ENCODE measurements at regions not wholly inside any gene's neighbourhood (a gene's known extent, or its start where the extent isn't known, plus 50 kb on each side); places are given as distances from the start of the nearest gene placed in this dataset.

- TF ChIP-seq, protein P1, sequence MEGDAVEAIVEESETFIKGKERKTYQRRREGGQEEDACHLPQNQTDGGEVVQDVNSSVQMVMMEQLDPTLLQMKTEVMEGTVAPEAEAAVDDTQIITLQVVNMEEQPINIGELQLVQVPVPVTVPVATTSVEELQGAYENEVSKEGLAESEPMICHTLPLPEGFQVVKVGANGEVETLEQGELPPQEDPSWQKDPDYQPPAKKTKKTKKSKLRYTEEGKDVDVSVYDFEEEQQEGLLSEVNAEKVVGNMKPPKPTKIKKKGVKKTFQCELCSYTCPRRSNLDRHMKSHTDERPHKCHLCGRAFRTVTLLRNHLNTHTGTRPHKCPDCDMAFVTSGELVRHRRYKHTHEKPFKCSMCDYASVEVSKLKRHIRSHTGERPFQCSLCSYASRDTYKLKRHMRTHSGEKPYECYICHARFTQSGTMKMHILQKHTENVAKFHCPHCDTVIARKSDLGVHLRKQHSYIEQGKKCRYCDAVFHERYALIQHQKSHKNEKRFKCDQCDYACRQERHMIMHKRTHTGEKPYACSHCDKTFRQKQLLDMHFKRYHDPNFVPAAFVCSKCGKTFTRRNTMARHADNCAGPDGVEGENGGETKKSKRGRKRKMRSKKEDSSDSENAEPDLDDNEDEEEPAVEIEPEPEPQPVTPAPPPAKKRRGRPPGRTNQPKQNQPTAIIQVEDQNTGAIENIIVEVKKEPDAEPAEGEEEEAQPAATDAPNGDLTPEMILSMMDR (IDR thresholded peaks at IDR 0.05): no peak
- ATAC-seq (no peak), DNase-seq (no peak)
- H3K4me3 Mint-ChIP-seq: no peak overlapping the region
- 13% methylated on average over 85 of the region's 85 CpGs for WGBS (ENCODE audit: insufficient coverage)
- peaks cover 13% of the 10 kb centered on the region for H3K27me3 ChIP-seq (ENCODE audit: control insufficient read depth, insufficient read depth, low read length)
- H3K27ac Mint-ChIP-seq: no peak overlapping the region
- H3K9me3 Mint-ChIP-seq: no peaks in the 10 kb centered on the region
- H3K27me3 Mint-ChIP-seq (ENCODE audit: low read depth in 2 of 2): peaks cover 51 to 69% of the 10 kb centered on the region in 2 donors
- no peaks in the 10 kb centered on the region for H3K36me3 ChIP-seq (ENCODE audit: control insufficient read depth, insufficient read depth, low read length)
- H3K9me3 ChIP-seq (ENCODE audit: control insufficient read depth, insufficient read depth, low read length): no peaks in the 10 kb centered on the region
- no peak overlapping the region for H3K4me3 ChIP-seq (ENCODE audit: low read length)
- no peak overlapping the region for H3K27ac ChIP-seq (ENCODE audit: low read length)
- H3K4me1 Mint-ChIP-seq: peaks cover 4 to 7% of the 10 kb centered on the region in 2 donors
- no peaks in the 10 kb centered on the region for H3K4me1 ChIP-seq (ENCODE audit: control insufficient read depth, insufficient read depth, low read length)
- H3K36me3 Mint-ChIP-seq: peaks cover 7% of the 10 kb centered on the region
- intact Hi-C loops (cut with micrococcal nuclease): no loop called here
These were observed 103.9 kb upstream of the DIO3 start for GRCh38 chr14:101457301-101457935.

DNA sequence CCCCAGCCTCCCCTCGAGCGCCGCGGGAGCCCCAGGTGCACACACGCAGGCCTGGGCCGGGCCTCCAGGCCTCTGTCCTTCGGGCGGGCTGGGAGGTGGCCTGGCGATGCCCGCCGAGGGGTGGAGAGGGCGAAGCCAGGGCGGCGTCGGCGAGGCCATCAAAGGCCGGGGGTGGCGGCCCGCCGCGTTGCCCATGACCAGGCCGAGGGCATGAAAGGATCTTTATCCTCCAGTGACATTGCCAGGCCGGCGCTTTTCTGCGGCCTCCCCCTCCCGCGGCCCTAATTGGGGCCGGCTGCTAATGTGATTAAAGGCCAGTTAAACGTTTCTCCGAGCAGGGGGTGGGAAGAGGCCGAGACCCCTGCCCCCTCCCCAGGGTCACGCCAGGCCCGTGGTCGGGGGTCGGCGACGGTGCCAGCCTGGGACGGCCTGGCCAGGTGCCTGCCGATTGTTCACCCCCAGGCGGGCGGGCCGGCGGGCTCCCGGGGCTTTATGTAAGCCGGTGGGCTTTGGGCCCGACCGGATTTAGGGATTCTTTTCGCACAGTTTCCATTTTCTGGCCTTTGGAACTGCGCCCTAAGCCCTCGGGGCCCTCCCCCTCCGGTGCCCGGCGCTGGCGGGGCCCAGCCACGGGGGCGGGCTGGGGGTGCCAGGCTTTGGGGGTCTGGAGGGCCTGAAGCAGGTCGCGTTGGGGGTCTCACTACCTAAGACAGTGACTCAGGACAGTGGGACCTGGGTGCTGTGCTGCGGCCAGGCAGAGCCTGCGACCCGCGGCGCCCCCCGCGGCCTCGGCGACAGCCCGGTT, 103.2 kb upstream of the DIO3 start:
- no peak for ATAC-seq
- DNase-seq: no peak
- no peaks in the 10 kb centered on the region for H3K36me3 ChIP-seq (ENCODE audit: control insufficient read depth, insufficient read depth, low read length)
- H3K4me3 Mint-ChIP-seq: no peak overlapping the region
- peaks cover 7% of the 10 kb centered on the region for H3K36me3 Mint-ChIP-seq
- no peaks in the 10 kb centered on the region for H3K9me3 Mint-ChIP-seq
- H3K9me3 ChIP-seq (ENCODE audit: control insufficient read depth, insufficient read depth, low read length): no peaks in the 10 kb centered on the region
- H3K4me1 ChIP-seq (ENCODE audit: control insufficient read depth, insufficient read depth, low read length): no peaks in the 10 kb centered on the region
- H3K27ac Mint-ChIP-seq: no peak overlapping the region
- H3K27me3 Mint-ChIP-seq (ENCODE audit: low read depth in 2 of 2): peaks cover 46 to 61% of the 10 kb centered on the region in 2 donors
- TF ChIP-seq, protein P1 (IDR thresholded peaks at IDR 0.05): no peak
- H3K4me3 ChIP-seq (ENCODE audit: low read length): no peak overlapping the region
- H3K27me3 ChIP-seq (ENCODE audit: control insufficient read depth, insufficient read depth, low read length): peaks cover 13% of the 10 kb centered on the region
- intact Hi-C loops (cut with micrococcal nuclease): no loop called here
- H3K27ac ChIP-seq (ENCODE audit: low read length): no peak overlapping the region
- WGBS (ENCODE audit: insufficient coverage): 12% methylated on average over 68 of the region's 68 CpGs
- peaks cover 4 to 7% of the 10 kb centered on the region in 2 donors for H3K4me1 Mint-ChIP-seq

- H3K4me1 Mint-ChIP-seq: peaks cover 4 to 7% of the 10 kb centered on the region in 2 donors
- H3K27ac ChIP-seq (ENCODE audit: low read length): no peak overlapping the region
- no peak overlapping the region for H3K27ac Mint-ChIP-seq
- H3K4me3 ChIP-seq (ENCODE audit: low read length): no peak overlapping the region
- ATAC-seq (peak in 1 of 3 donors; percentile 32), DNase-seq (no peak)
- TF ChIP-seq, protein P1 (IDR thresholded peaks at IDR 0.05): no peak
- peaks cover 13% of the 10 kb centered on the region for H3K27me3 ChIP-seq (ENCODE audit: control insufficient read depth, insufficient read depth, low read length)
- no peak overlapping the region for H3K4me3 Mint-ChIP-seq
- H3K9me3 ChIP-seq (ENCODE audit: control insufficient read depth, insufficient read depth, low read length): no peaks in the 10 kb centered on the region
- WGBS (ENCODE audit: insufficient coverage): 3% methylated on average over 92 of the region's 92 CpGs
- H3K9me3 Mint-ChIP-seq: no peaks in the 10 kb centered on the region
- peaks cover 38 to 53% of the 10 kb centered on the region in 2 donors for H3K27me3 Mint-ChIP-seq (ENCODE audit: low read depth in 2 of 2)
- peaks cover 7% of the 10 kb centered on the region for H3K36me3 Mint-ChIP-seq
- no peaks in the 10 kb centered on the region for H3K4me1 ChIP-seq (ENCODE audit: control insufficient read depth, insufficient read depth, low read length)
- no peaks in the 10 kb centered on the region for H3K36me3 ChIP-seq (ENCODE audit: control insufficient read depth, insufficient read depth, low read length)
- intact Hi-C loops (cut with micrococcal nuclease): no loop called here
These were observed 102.3 kb upstream of the DIO3 start for GRCh38 chr14:101458741-101459550.
